K562 (cell line): ENCODE measurements at regions not wholly inside any gene's neighbourhood (a gene's known extent, or its start where the extent isn't known, plus 50 kb on each side); places are given as distances from the start of the nearest gene placed in this dataset.

Experiments
- ATAC-seq: fragments of 200-7000 bp; cut with Tn5 transposase; 3 replicates; pipeline ENCODE4 v1.9.1; 2020; ENCODE audit warnings: moderate library complexity
- BruUV-seq: library from RNA; stranded (reverse); fragments of 400-500 nt; replicated peaks from 2 replicates; lab custom pipeline; 2021; lab: Mats Ljungman, UMichigan
- CTCF ChIA-PET: fragments of 300-600 bp; formaldehyde crosslinking; extraction: SDS; loops from one replicate; lab custom pipeline; 2021; ENCODE audit warnings: low intra/inter-chr PET ratio; lab: Yijun Ruan, JAX
- POLR2A ChIA-PET: fragments of 300-600, 350-650 bp; sonication (Branson Sonifier 250); formaldehyde crosslinking; extraction: SDS; loops from one replicate; lab custom pipeline; 2021; ENCODE audit warnings: antibody characterized with exemption, inconsistent platforms; lab: Yijun Ruan, JAX
- DNase-seq, 4 experiments: peaks; one replicate each; pipeline versions ENCODE4 v3.0.0 to v3.0.0-alpha.2; 2011 to 2018; ENCODE audit warnings: low spot score in 3 of 4, mixed read lengths in 3 of 4; ENCODE audit errors: extremely low read depth in 1 of 4
- FAIRE-seq: peaks from 2 replicates; lab custom pipeline; 2011; peaks lifted over from hg19 to GRCh38; lab: Jason Lieb, UNC
- H2AFZ ChIP-seq: 2 replicates; pipeline ENCODE4 v1.6.0; 2011; ENCODE audit warnings: low read depth, low read length, control low read depth, inconsistent platforms
- H3K27ac ChIP-seq: fragments of 200-600 bp; 3 replicates; pipeline ENCODE4 v1.8.0; 2011; ENCODE audit warnings: low read depth, mild to moderate bottlenecking, control low read depth, inconsistent platforms, low read length, moderate library complexity, mixed read lengths; ENCODE audit errors: extremely low read depth
- H3K27me3 ChIP-seq, 2 experiments: fragments of 300-600 bp in 1 of 2; 2 replicates in 1 of 2; 3 replicates in 1 of 2; pipeline versions ENCODE4 v1.6.0 to v1.8.0; 2011; ENCODE audit warnings: inconsistent platforms in 2 of 2, low read length in 2 of 2, mild to moderate bottlenecking in 1 of 2, mixed read lengths in 1 of 2, moderate library complexity in 1 of 2; ENCODE audit not compliant: control insufficient read depth in 2 of 2, insufficient read depth in 2 of 2
- H3K36me3 ChIP-seq: fragments of 300-600 bp; 3 replicates; pipeline ENCODE4 v1.8.0; 2011; ENCODE audit warnings: mild to moderate bottlenecking, low read length, inconsistent platforms; ENCODE audit not compliant: control insufficient read depth, insufficient read depth
- H3K4me1 ChIP-seq, 2 experiments: fragments of 200-600 bp in 1 of 2; replicated peaks in 1 of 2; 2 replicates in 1 of 2; 3 replicates in 1 of 2; pipeline versions ENCODE4 v1.5.1 to v1.8.0; 2011; ENCODE audit warnings: inconsistent platforms in 2 of 2, low read length in 2 of 2, mild to moderate bottlenecking in 1 of 2, mixed read lengths in 1 of 2, moderate library complexity in 1 of 2; ENCODE audit not compliant: control insufficient read depth in 2 of 2, insufficient read depth in 2 of 2
- H3K4me2 ChIP-seq: 2 replicates; pipeline ENCODE4 v1.6.1; 2011; ENCODE audit warnings: low read length, control low read depth, inconsistent platforms, mixed read lengths; ENCODE audit not compliant: insufficient read depth
- H3K4me3 ChIP-seq: fragments of 200-600 bp; sonication (generic), shearing (Covaris generic); 2 replicates; pipeline ENCODE4 v1.5.1; 2016; ENCODE audit warnings: control low read depth, inconsistent platforms
- H3K79me2 ChIP-seq: fragments of 200-600 bp; 3 replicates; pipeline ENCODE4 v1.8.0; 2011; ENCODE audit warnings: low read length, inconsistent platforms; ENCODE audit not compliant: control insufficient read depth, insufficient read depth
- H3K9ac ChIP-seq, 2 experiments: 2 replicates each; pipeline versions ENCODE4 v1.6.0 to v1.6.1; 2011; ENCODE audit warnings: low read depth in 2 of 2, low read length in 2 of 2, control low read depth in 1 of 2, inconsistent platforms in 1 of 2, mild to moderate bottlenecking in 1 of 2, mixed read lengths in 1 of 2; ENCODE audit not compliant: insufficient read depth in 1 of 2
- H3K9me1 ChIP-seq: one replicate; pipeline ENCODE4 v1.6.0; 2011; ENCODE audit warnings: inconsistent platforms, mild to moderate bottlenecking, low read length, moderate library complexity; ENCODE audit not compliant: control insufficient read depth, insufficient read depth
- H3K9me3 ChIP-seq: replicated peaks from 2 replicates; pipeline ENCODE4 v1.5.1; 2011; ENCODE audit warnings: low read depth, low read length, inconsistent platforms; ENCODE audit not compliant: control insufficient read depth, insufficient read depth
- H4K20me1 ChIP-seq: replicated peaks from 2 replicates; pipeline ENCODE4 v1.6.1; 2011; ENCODE audit warnings: low read length, inconsistent platforms, mixed read lengths; ENCODE audit not compliant: control insufficient read depth, insufficient read depth
- L3MBTL2 ChIP-seq: fragments of 450-650 bp; IDR thresholded peaks from 2 replicates; pipeline ENCODE4 v1.6.1; 2016; ENCODE audit warnings: mild to moderate bottlenecking, moderate library complexity
- PRMT5 ChIP-seq: sonication (generic); formaldehyde crosslinking; IDR thresholded peaks from 2 replicates; pipeline ENCODE4 v1.5.0; 2020; ENCODE audit warnings: missing genetic modification reagents
- WGBS: fragments of 100-300 bp; shearing (Covaris generic); methylation state at CpG from one replicate; pipeline ENCODE4 v1.1.6; 2016; ENCODE audit warnings: low coverage, mixed read lengths; ENCODE audit not compliant: insufficient coverage; ENCODE audit errors: missing lambda C conversion rate; 5-methylcytosine and 5-hydroxymethylcytosine counted together
- in situ Hi-C: fragments of 300-500 bp; cut with MboI; formaldehyde crosslinking; loops from 4 replicates; pipeline ENCODE4 v1.15.0; 2018; ENCODE audit warnings: inconsistent platforms, mixed read lengths
- intact Hi-C: fragments of 100-400 bp; cut with micrococcal nuclease; formaldehyde crosslinking; loops from 2 replicates; pipeline ENCODE4 v1.14.2; 2022
- TF ChIP-seq, protein P1 (sequence below): fragments of 450-650 bp; IDR thresholded peaks from 2 replicates; pipeline ENCODE4 v1.6.1; 2016; ENCODE audit warnings: mild to moderate bottlenecking, moderate library complexity

- FAIRE-seq (no peak), ATAC-seq (0 out of 3 replicates have a peak, but pooled peaks have one; percentile 10), DNase-seq (no peak)
- in situ Hi-C loops: no loop called here
- BruUV-seq: no TSS peak
- H3K9ac ChIP-seq: no peak overlapping the region
- peaks cover 0 to under 1% of the 10 kb centered on the region in 2 experiments; a peak in 1 of 5 replicates for H3K4me1 ChIP-seq
- WGBS: 21% methylated on average over 6 of the region's 6 CpGs
- no peak overlapping the region for H3K4me3 ChIP-seq
- no peaks in the 10 kb centered on the region for H3K79me2 ChIP-seq
- no peaks in the 10 kb centered on the region for H4K20me1 ChIP-seq
- intact Hi-C loops: loop anchor here (10.0 kb wide), 1 partner anchor 200 kb away; no protein-coding TSS in a partner anchor
- H3K9me3 ChIP-seq: no peaks in the 10 kb centered on the region
- no peak overlapping the region for H3K27ac ChIP-seq
- H3K36me3 ChIP-seq: no peaks in the 10 kb centered on the region
- H3K4me2 ChIP-seq: no peak overlapping the region
- ChIA-PET CTCF (no interaction called here), POLR2A (interaction anchor here (0.6 to 2.0 kb wide), 4 partner anchors 10 to 131 kb away, joined by 3 to 9 read pairs (median 3); no protein-coding TSS in a partner anchor)
- TF ChIP-seq, protein P1, sequence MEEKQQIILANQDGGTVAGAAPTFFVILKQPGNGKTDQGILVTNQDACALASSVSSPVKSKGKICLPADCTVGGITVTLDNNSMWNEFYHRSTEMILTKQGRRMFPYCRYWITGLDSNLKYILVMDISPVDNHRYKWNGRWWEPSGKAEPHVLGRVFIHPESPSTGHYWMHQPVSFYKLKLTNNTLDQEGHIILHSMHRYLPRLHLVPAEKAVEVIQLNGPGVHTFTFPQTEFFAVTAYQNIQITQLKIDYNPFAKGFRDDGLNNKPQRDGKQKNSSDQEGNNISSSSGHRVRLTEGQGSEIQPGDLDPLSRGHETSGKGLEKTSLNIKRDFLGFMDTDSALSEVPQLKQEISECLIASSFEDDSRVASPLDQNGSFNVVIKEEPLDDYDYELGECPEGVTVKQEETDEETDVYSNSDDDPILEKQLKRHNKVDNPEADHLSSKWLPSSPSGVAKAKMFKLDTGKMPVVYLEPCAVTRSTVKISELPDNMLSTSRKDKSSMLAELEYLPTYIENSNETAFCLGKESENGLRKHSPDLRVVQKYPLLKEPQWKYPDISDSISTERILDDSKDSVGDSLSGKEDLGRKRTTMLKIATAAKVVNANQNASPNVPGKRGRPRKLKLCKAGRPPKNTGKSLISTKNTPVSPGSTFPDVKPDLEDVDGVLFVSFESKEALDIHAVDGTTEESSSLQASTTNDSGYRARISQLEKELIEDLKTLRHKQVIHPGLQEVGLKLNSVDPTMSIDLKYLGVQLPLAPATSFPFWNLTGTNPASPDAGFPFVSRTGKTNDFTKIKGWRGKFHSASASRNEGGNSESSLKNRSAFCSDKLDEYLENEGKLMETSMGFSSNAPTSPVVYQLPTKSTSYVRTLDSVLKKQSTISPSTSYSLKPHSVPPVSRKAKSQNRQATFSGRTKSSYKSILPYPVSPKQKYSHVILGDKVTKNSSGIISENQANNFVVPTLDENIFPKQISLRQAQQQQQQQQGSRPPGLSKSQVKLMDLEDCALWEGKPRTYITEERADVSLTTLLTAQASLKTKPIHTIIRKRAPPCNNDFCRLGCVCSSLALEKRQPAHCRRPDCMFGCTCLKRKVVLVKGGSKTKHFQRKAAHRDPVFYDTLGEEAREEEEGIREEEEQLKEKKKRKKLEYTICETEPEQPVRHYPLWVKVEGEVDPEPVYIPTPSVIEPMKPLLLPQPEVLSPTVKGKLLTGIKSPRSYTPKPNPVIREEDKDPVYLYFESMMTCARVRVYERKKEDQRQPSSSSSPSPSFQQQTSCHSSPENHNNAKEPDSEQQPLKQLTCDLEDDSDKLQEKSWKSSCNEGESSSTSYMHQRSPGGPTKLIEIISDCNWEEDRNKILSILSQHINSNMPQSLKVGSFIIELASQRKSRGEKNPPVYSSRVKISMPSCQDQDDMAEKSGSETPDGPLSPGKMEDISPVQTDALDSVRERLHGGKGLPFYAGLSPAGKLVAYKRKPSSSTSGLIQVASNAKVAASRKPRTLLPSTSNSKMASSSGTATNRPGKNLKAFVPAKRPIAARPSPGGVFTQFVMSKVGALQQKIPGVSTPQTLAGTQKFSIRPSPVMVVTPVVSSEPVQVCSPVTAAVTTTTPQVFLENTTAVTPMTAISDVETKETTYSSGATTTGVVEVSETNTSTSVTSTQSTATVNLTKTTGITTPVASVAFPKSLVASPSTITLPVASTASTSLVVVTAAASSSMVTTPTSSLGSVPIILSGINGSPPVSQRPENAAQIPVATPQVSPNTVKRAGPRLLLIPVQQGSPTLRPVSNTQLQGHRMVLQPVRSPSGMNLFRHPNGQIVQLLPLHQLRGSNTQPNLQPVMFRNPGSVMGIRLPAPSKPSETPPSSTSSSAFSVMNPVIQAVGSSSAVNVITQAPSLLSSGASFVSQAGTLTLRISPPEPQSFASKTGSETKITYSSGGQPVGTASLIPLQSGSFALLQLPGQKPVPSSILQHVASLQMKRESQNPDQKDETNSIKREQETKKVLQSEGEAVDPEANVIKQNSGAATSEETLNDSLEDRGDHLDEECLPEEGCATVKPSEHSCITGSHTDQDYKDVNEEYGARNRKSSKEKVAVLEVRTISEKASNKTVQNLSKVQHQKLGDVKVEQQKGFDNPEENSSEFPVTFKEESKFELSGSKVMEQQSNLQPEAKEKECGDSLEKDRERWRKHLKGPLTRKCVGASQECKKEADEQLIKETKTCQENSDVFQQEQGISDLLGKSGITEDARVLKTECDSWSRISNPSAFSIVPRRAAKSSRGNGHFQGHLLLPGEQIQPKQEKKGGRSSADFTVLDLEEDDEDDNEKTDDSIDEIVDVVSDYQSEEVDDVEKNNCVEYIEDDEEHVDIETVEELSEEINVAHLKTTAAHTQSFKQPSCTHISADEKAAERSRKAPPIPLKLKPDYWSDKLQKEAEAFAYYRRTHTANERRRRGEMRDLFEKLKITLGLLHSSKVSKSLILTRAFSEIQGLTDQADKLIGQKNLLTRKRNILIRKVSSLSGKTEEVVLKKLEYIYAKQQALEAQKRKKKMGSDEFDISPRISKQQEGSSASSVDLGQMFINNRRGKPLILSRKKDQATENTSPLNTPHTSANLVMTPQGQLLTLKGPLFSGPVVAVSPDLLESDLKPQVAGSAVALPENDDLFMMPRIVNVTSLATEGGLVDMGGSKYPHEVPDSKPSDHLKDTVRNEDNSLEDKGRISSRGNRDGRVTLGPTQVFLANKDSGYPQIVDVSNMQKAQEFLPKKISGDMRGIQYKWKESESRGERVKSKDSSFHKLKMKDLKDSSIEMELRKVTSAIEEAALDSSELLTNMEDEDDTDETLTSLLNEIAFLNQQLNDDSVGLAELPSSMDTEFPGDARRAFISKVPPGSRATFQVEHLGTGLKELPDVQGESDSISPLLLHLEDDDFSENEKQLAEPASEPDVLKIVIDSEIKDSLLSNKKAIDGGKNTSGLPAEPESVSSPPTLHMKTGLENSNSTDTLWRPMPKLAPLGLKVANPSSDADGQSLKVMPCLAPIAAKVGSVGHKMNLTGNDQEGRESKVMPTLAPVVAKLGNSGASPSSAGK: peak; percentile 12; the same call in 1 of the 2 replicates
- TF ChIP-seq PRMT5 (CRISPR knock-in tag) (no peak), L3MBTL2 (0 out of 2 replicates have a peak, but pooled peaks have one; percentile 25)
- peak overlapping the region; percentile 52; the same call in 1 of the 2 replicates for H2AFZ ChIP-seq
- H3K9me1 ChIP-seq: no peaks in the 10 kb centered on the region
- peaks cover 8 to 16% of the 10 kb centered on the region in 2 experiments for H3K27me3 ChIP-seq
Measured at GRCh38 chr7:131224996-131225395, 102.7 kb upstream of the MKLN1 start.
